Esophagus squamous epithelium (tissue), 5 donors: ENCODE measurements at regions not wholly inside any gene's neighbourhood (a gene's known extent, or its start where the extent isn't known, plus 50 kb on each side); places are given as distances from the start of the nearest gene placed in this dataset.

Experiments used
- DNase-seq: peaks from one replicate; lab custom pipeline; 2025; lab: John Stamatoyannopoulos, UW
- H3K27ac ChIP-seq, 4 donors: fragments of 200-600 bp; sonication (generic); one replicate each; pipeline ENCODE4 v1.5.1; 2016 to 2019; ENCODE audit warnings: mild to moderate bottlenecking in 1 of 4
- H3K27me3 ChIP-seq, 4 donors: fragments of 200-600 bp; sonication (generic); 1 replicate in 3 of 4; 2 replicates in 1 of 4; pipeline versions ENCODE4 v1.5.1 to v1.6.0; 2017 to 2021; ENCODE audit warnings: antibody characterized with exemption in 1 of 4
- H3K36me3 ChIP-seq, 3 donors: fragments of 200-600 bp; sonication (generic); one replicate each; pipeline ENCODE4 v1.5.1; 2016 to 2019
- H3K4me1 ChIP-seq, 3 donors: fragments of 200-600 bp; sonication (generic); one replicate each; pipeline ENCODE4 v1.5.1; 2017 to 2019
- H3K4me3 ChIP-seq, 4 donors: fragments of 200-600 bp; sonication (generic); 1 replicate in 3 of 4; 2 replicates in 1 of 4; pipeline ENCODE4 v1.5.1; 2016 to 2019; ENCODE audit warnings: mild to moderate bottlenecking in 2 of 4, moderate library complexity in 1 of 4
- H3K9me3 ChIP-seq, 3 donors: fragments of 200-600 bp; sonication (generic); one replicate each; pipeline ENCODE4 v1.5.1; 2016 to 2019
- CTCF ChIP-seq, 6 experiments: fragments of 450-650 bp in 4 of 6; fragments of 200-600 bp in 2 of 6; sonication (generic) in 2 of 6; IDR thresholded peaks; one replicate each; pipeline ENCODE4 v1.5.1; 2016 to 2019; ENCODE audit warnings: antibody characterized with exemption in 6 of 6, mild to moderate bottlenecking in 4 of 6, moderate library complexity in 4 of 6
- POLR2A ChIP-seq, 4 donors: fragments of 450-650 bp; IDR thresholded peaks; one replicate each; pipeline ENCODE4 v1.6.1; 2017; ENCODE audit warnings: antibody characterized with exemption in 4 of 4, mild to moderate bottlenecking in 4 of 4, moderate library complexity in 3 of 4
- WGBS, 2 donors: methylation state at CpG; one replicate each; pipeline ENCODE4 v1.1.5; 2018; 5-methylcytosine and 5-hydroxymethylcytosine counted together
- intact Hi-C: fragments of 100-400 bp; cut with DNase I; formaldehyde crosslinking; loops from one replicate; pipeline ENCODE4 v1.15.0; 2022
- donor health status: DM: yes; HTN: yes; CAD: no.

GRCh38 chr9:3760031-3760430, 234.2 kb upstream of the RFX3 start:
- Histone ChIP-seq H3K9me3 (no peaks in the 10 kb centered on the region), H3K4me1 (peaks cover 5 to 28% (median 11%) of the 10 kb centered on the region in 3 donors), H3K36me3 (no peaks in the 10 kb centered on the region), H3K4me3 (no peak overlapping the region), H3K27me3 (no peaks in the 10 kb centered on the region), H3K27ac (no peak overlapping the region)
- intact Hi-C loops = no loop called here
- 15 to 21% methylated on average over 4 of the region's 4 CpGs for WGBS, 2 donors
- TF ChIP-seq POLR2A (IDR thresholded peaks at IDR 0.05) (no peak), CTCF (IDR thresholded peaks at IDR 0.05) (peak in 5 of 6 experiments; percentile 14 to 63 (median 37))
- no peak for DNase-seq

- Histone ChIP-seq H3K27me3 (no peaks in the 10 kb centered on the region), H3K27ac (no peak overlapping the region), H3K36me3 (no peaks in the 10 kb centered on the region), H3K4me3 (no peak overlapping the region), H3K4me1 (peaks cover 5 to 28% (median 11%) of the 10 kb centered on the region in 3 donors), H3K9me3 (no peaks in the 10 kb centered on the region)
- TF ChIP-seq POLR2A (IDR thresholded peaks at IDR 0.05) = no peak
- TF ChIP-seq CTCF (IDR thresholded peaks at IDR 0.05) = no peak
- 50 to 59% methylated on average over 5 of the region's 5 CpGs for WGBS, 2 donors
- no peak for DNase-seq
- intact Hi-C loops = no loop called here
Measured at GRCh38 chr9:3758816-3759576, 233.2 kb upstream of the RFX3 start.

GRCh38 chr9:3756071-3756470, 230.3 kb upstream of the RFX3 start:
- Histone ChIP-seq H3K4me3 (no peak overlapping the region), H3K9me3 (no peaks in the 10 kb centered on the region), H3K27ac (no peak overlapping the region), H3K36me3 (no peaks in the 10 kb centered on the region), H3K4me1 (peaks cover 5 to 34% (median 11%) of the 10 kb centered on the region in 3 donors), H3K27me3 (no peaks in the 10 kb centered on the region)
- intact Hi-C loops = no loop called here
- TF ChIP-seq POLR2A (IDR thresholded peaks at IDR 0.05) = no peak
- TF ChIP-seq CTCF (IDR thresholded peaks at IDR 0.05) = no peak
- 91 to 95% methylated on average over 3 of the region's 3 CpGs for WGBS, 2 donors
- no peak for DNase-seq

- intact Hi-C loops = no loop called here
- TF ChIP-seq CTCF (IDR thresholded peaks at IDR 0.05) (no peak), POLR2A (IDR thresholded peaks at IDR 0.05) (no peak)
Measured at GRCh38 chr9:3751125-3751758, 225.4 kb upstream of the RFX3 start.

GRCh38 chr9:3750321-3750720, 224.5 kb upstream of the RFX3 start:
- Histone ChIP-seq H3K9me3 (no peaks in the 10 kb centered on the region), H3K4me1 (peaks cover 0 to 24% (median 0%) of the 10 kb centered on the region in 3 donors), H3K4me3 (no peak overlapping the region), H3K27ac (no peak overlapping the region), H3K27me3 (no peaks in the 10 kb centered on the region), H3K36me3 (no peaks in the 10 kb centered on the region)
- 72 to 76% methylated on average over 4 to 5 of the region's 5 CpGs for WGBS, 2 donors
- no peak for TF ChIP-seq CTCF (IDR thresholded peaks at IDR 0.05)
- intact Hi-C loops = no loop called here
- DNase-seq = no peak

More at GRCh38 chr9:3751125-3751758, 225.4 kb upstream of the RFX3 start:
- WGBS, 2 donors = 29 to 36% methylated on average over 2 of the region's 2 CpGs
- H3K4me1 ChIP-seq = peaks cover 0 to 20% (median 0%) of the 10 kb centered on the region in 3 donors
- H3K36me3 ChIP-seq = no peaks in the 10 kb centered on the region
- H3K9me3 ChIP-seq = no peaks in the 10 kb centered on the region
- DNase-seq = no peak
- H3K27me3 ChIP-seq = no peaks in the 10 kb centered on the region
- peak overlapping the region in 1 of 4 donors; percentile 10 for H3K27ac ChIP-seq
- no peak overlapping the region for H3K4me3 ChIP-seq
